NT2/D1 (cell line): ENCODE measurements at regions not wholly inside any gene's neighbourhood (a gene's known extent, or its start where the extent isn't known, plus 50 kb on each side); places are given as distances from the start of the nearest gene placed in this dataset.

Experiments used
- DNase-seq: peaks from one replicate; pipeline ENCODE4 v3.0.0-alpha.2; 2011; ENCODE audit warnings: low read depth, low spot score
- H3K27me3 ChIP-seq: 2 replicates; pipeline ENCODE4 v1.6.0; 2011; ENCODE audit warnings: mild to moderate bottlenecking; ENCODE audit not compliant: insufficient read length, insufficient read depth
- H3K36me3 ChIP-seq: 2 replicates; pipeline ENCODE4 v1.6.1; 2011; ENCODE audit warnings: mild to moderate bottlenecking, low read length, mixed read lengths; ENCODE audit not compliant: insufficient read depth, insufficient read length
- H3K4me1 ChIP-seq: 2 replicates; pipeline ENCODE4 v1.5.1; 2011; ENCODE audit not compliant: insufficient read depth, insufficient read length
- H3K4me3 ChIP-seq: 2 replicates; pipeline ENCODE4 v1.5.1; 2011; ENCODE audit warnings: low read depth; ENCODE audit not compliant: insufficient read length
- H3K9ac ChIP-seq: 2 replicates; pipeline ENCODE4 v1.6.0; 2011; ENCODE audit warnings: low read depth; ENCODE audit not compliant: insufficient read length
- H3K9me3 ChIP-seq: 2 replicates; pipeline ENCODE4 v1.5.1; 2011; ENCODE audit warnings: mild to moderate bottlenecking, low read length; ENCODE audit not compliant: insufficient read depth
- SUZ12 ChIP-seq: IDR thresholded peaks from 2 replicates; pipeline ENCODE4 v1.6.1; 2011; ENCODE audit not compliant: insufficient read length, insufficient read depth; ENCODE audit errors: extremely low read depth
- YY1 ChIP-seq: IDR thresholded peaks from 2 replicates; pipeline ENCODE4 v1.6.1; 2011; ENCODE audit not compliant: insufficient read length, insufficient read depth
- ZNF274 ChIP-seq: IDR thresholded peaks from 2 replicates; pipeline ENCODE4 v1.6.1; 2011; ENCODE audit warnings: mild to moderate bottlenecking, low read depth, low read length

DNA sequence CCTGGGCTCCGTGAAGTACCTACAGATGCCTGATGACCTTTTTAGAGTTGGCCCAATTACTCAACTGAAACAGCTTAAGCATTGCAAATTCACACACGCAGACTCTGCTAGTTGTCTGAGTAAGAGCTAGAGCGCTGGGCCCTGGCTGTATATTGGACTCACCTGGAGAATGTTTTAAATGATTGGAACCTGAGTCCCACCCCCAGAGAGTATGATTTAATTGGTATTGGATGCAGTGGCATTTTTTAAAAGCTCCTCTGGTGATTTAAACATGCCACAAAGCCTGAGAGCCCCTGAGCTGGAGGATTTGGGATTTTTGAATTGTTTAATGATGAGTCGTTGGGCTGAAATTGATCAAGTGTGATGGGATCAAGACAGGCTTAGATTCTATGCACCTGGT is 143.9 kb upstream of the SDK2 start:
- Histone ChIP-seq H3K4me1 (peaks cover 12% of the 10 kb centered on the region), H3K9me3 (no peaks in the 10 kb centered on the region), H3K36me3 (no peaks in the 10 kb centered on the region), H3K4me3 (no peak overlapping the region), H3K9ac (no peak overlapping the region), H3K27me3 (peaks cover 6% of the 10 kb centered on the region)
- no peak for TF ChIP-seq YY1
- TF ChIP-seq SUZ12, result no peak
- no peak for TF ChIP-seq ZNF274
- DNase-seq, result no peak

GRCh38 chr17:73791121-73791520 is 146.9 kb upstream of the SDK2 start:
- Histone ChIP-seq H3K36me3 (no peaks in the 10 kb centered on the region), H3K9ac (no peak overlapping the region), H3K4me3 (no peak overlapping the region), H3K27me3 (no peaks in the 10 kb centered on the region), H3K4me1 (peaks cover 7% of the 10 kb centered on the region), H3K9me3 (no peaks in the 10 kb centered on the region)
- no peak for DNase-seq
- TF ChIP-seq YY1 (no peak), SUZ12 (no peak), ZNF274 (no peak)

- H3K27me3 ChIP-seq, result no peaks in the 10 kb centered on the region
- no peaks in the 10 kb centered on the region for H3K36me3 ChIP-seq
- peaks cover 2% of the 10 kb centered on the region for H3K4me1 ChIP-seq
- H3K4me3 ChIP-seq, result no peak overlapping the region
- no peak for TF ChIP-seq SUZ12
- TF ChIP-seq ZNF274, result no peak
- TF ChIP-seq YY1, result no peak
- no peak overlapping the region for H3K9ac ChIP-seq
- no peak for DNase-seq
- H3K9me3 ChIP-seq, result no peaks in the 10 kb centered on the region
Observed at GRCh38 chr17:73791631-73792030, 147.4 kb upstream of the SDK2 start.

GRCh38 chr17:73792994-73793393 is 148.7 kb upstream of the SDK2 start:
- Histone ChIP-seq H3K9me3 (no peaks in the 10 kb centered on the region), H3K36me3 (no peaks in the 10 kb centered on the region)

DNA sequence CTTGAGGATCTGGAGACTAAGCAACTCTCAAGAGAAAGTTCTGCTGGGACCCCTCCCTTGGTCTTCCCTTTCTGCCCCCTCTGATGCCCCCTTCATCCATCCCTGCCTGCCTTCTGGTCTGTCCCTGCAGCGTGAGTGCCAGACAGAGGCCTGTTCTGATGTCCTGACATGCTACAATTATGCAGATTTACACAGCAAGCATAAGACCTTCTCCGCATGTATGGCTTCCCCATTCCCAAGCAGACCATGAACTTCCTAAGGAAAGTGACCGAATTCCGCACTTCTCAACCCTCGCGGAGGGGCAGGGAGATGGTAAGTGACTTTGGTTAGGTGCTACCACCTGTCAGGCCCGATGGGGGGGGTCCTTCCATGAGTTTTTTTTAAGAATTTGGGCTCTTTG is 150.1 kb upstream of the SDK2 start:
- Histone ChIP-seq H3K36me3 (no peaks in the 10 kb centered on the region), H3K27me3 (peaks cover 4% of the 10 kb centered on the region), H3K4me1 (peaks cover 2% of the 10 kb centered on the region), H3K4me3 (no peak overlapping the region), H3K9ac (no peak overlapping the region), H3K9me3 (no peaks in the 10 kb centered on the region)
- TF ChIP-seq SUZ12 (no peak), ZNF274 (no peak), YY1 (no peak)
- DNase-seq, result no peak

More at GRCh38 chr17:73792994-73793393, 148.7 kb upstream of the SDK2 start:
- DNase-seq, result no peak
- Histone ChIP-seq H3K27me3 (no peaks in the 10 kb centered on the region), H3K9ac (no peak overlapping the region), H3K4me3 (no peak overlapping the region), H3K4me1 (peaks cover 2% of the 10 kb centered on the region)
- no peak for TF ChIP-seq SUZ12
- TF ChIP-seq ZNF274, result no peak
- no peak for TF ChIP-seq YY1

- Histone ChIP-seq H3K4me1 (peaks cover 2% of the 10 kb centered on the region), H3K27me3 (peaks cover 4% of the 10 kb centered on the region), H3K4me3 (no peak overlapping the region), H3K36me3 (no peaks in the 10 kb centered on the region), H3K9ac (no peak overlapping the region), H3K9me3 (no peaks in the 10 kb centered on the region)
- TF ChIP-seq SUZ12 (no peak), ZNF274 (no peak), YY1 (no peak)
- no peak for DNase-seq
Observed at GRCh38 chr17:73795730-73796129, 151.5 kb upstream of the SDK2 start.

GRCh38 chr17:73797594-73798110 is 153.4 kb upstream of the SDK2 start:
- H3K4me3 ChIP-seq, result no peak overlapping the region
- no peaks in the 10 kb centered on the region for H3K36me3 ChIP-seq
- no peak for DNase-seq
- TF ChIP-seq ZNF274, result no peak
- TF ChIP-seq YY1, result no peak
- TF ChIP-seq SUZ12, result no peak
- H3K4me1 ChIP-seq, result no peaks in the 10 kb centered on the region
- H3K27me3 ChIP-seq, result peaks cover 4% of the 10 kb centered on the region
- H3K9ac ChIP-seq, result no peak overlapping the region
- no peaks in the 10 kb centered on the region for H3K9me3 ChIP-seq
